ENCODE measurements at regions not wholly inside any gene's neighbourhood (a gene's known extent, or its start where the extent isn't known, plus 50 kb on each side); places are given as distances from the start of the nearest gene placed in this dataset.

DNA sequence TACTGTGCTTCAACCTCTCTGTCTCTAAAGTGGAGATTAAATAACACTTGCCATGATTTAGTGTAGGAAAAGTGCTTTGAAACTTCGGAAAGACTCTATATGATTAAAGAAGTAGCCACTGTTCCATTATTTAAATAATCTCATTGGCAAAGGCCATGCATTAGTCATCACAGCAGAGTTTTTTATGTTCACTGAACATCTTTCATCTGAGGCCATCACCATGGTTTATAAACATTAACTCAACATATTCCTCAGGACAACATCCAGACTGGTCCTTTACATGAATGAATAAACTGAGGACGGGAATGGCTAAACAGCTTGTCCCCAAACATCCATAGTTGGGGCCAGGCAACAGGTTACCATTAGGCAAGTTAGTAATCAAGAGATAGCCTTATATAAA lies 124.6 kb upstream of the FRMD6 start:
- DNase-seq (ENCODE audit: extremely low spot score), result no peak
- Histone ChIP-seq H3K36me3 (no peaks in the 10 kb centered on the region), H3K4me1 (peaks cover 0 to 17% (median 6%) of the 10 kb centered on the region in 4 donors), H3K4me3 (no peak overlapping the region), H3K27me3 (no peaks in the 10 kb centered on the region), H3K9me3 (no peaks in the 10 kb centered on the region), H3K27ac (replicated peaks in 1 of 4) (no peak overlapping the region)
- intact Hi-C loops (cut with DNase I), result no loop called here
- WGBS, result 56% methylated on average over 2 of the region's 2 CpGs
- TF ChIP-seq POLR2A (IDR thresholded peaks at IDR 0.05; ENCODE audit: low read depth), result no peak
- TF ChIP-seq POLR2AphosphoS5 (IDR thresholded peaks at IDR 0.05), result no peak
- no peak for TF ChIP-seq EP300 (IDR thresholded peaks at IDR 0.05)
- no peak for TF ChIP-seq CTCF (IDR thresholded peaks at IDR 0.05)

GRCh38 chr14:51529736-51530135 lies 122.0 kb upstream of the FRMD6 start:
- TF ChIP-seq POLR2AphosphoS5 (IDR thresholded peaks at IDR 0.05), result no peak
- TF ChIP-seq CTCF (IDR thresholded peaks at IDR 0.05), result no peak
- TF ChIP-seq POLR2A (IDR thresholded peaks at IDR 0.05; ENCODE audit: low read depth), result no peak
- TF ChIP-seq EP300 (IDR thresholded peaks at IDR 0.05), result no peak
- intact Hi-C loops (cut with DNase I), result no loop called here
- Histone ChIP-seq H3K36me3 (no peaks in the 10 kb centered on the region), H3K27me3 (no peaks in the 10 kb centered on the region), H3K4me3 (no peak overlapping the region), H3K27ac (replicated peaks in 1 of 4) (no peak overlapping the region), H3K9me3 (no peaks in the 10 kb centered on the region), H3K4me1 (peaks cover 0 to 17% (median 6%) of the 10 kb centered on the region in 4 donors)
- no peak for DNase-seq (ENCODE audit: extremely low spot score)
- 63% methylated on average over 1 of the region's 1 CpG for WGBS

GRCh38 chr14:51533160-51533559 lies 118.5 kb upstream of the FRMD6 start:
- peaks cover 0 to 3% (median 0%) of the 10 kb centered on the region in 4 donors for H3K9me3 ChIP-seq
- no peaks in the 10 kb centered on the region for H3K4me1 ChIP-seq
- H3K36me3 ChIP-seq, result no peaks in the 10 kb centered on the region
- TF ChIP-seq CTCF (IDR thresholded peaks at IDR 0.05) (no peak), POLR2A (IDR thresholded peaks at IDR 0.05; ENCODE audit: low read depth) (no peak), POLR2AphosphoS5 (IDR thresholded peaks at IDR 0.05) (no peak), EP300 (IDR thresholded peaks at IDR 0.05) (no peak)
- H3K4me3 ChIP-seq, result no peak overlapping the region
- H3K27me3 ChIP-seq, result no peaks in the 10 kb centered on the region
- intact Hi-C loops (cut with DNase I), result no loop called here
- H3K27ac ChIP-seq (replicated peaks in 1 of 4), result no peak overlapping the region
- WGBS, result 78% methylated on average over 2 of the region's 2 CpGs
- no peak for DNase-seq (ENCODE audit: extremely low spot score)

GRCh38 chr14:51533872-51534553 lies 117.7 kb upstream of the FRMD6 start:
- TF ChIP-seq EP300 (IDR thresholded peaks at IDR 0.05) (no peak), POLR2A (IDR thresholded peaks at IDR 0.05; ENCODE audit: low read depth) (no peak), POLR2AphosphoS5 (IDR thresholded peaks at IDR 0.05) (no peak), CTCF (IDR thresholded peaks at IDR 0.05) (no peak)
- WGBS, result 71% methylated on average over 3 of the region's 3 CpGs
- no peaks in the 10 kb centered on the region for H3K27me3 ChIP-seq
- peaks cover 0 to 3% (median 0%) of the 10 kb centered on the region in 4 donors for H3K9me3 ChIP-seq
- no peaks in the 10 kb centered on the region for H3K4me1 ChIP-seq
- intact Hi-C loops (cut with DNase I), result no loop called here
- H3K36me3 ChIP-seq, result no peaks in the 10 kb centered on the region
- H3K4me3 ChIP-seq, result no peak overlapping the region
- no peak overlapping the region for H3K27ac ChIP-seq (replicated peaks in 1 of 4)
- DNase-seq (ENCODE audit: extremely low spot score), result no peak

GRCh38 chr14:51534610-51535011 lies 117.1 kb upstream of the FRMD6 start:
- intact Hi-C loops (cut with DNase I), result no loop called here
- Histone ChIP-seq H3K4me1 (peaks cover 0 to 4% (median 3%) of the 10 kb centered on the region in 4 donors), H3K9me3 (peaks cover 0 to 3% (median 0%) of the 10 kb centered on the region in 4 donors), H3K27me3 (no peaks in the 10 kb centered on the region), H3K36me3 (no peaks in the 10 kb centered on the region), H3K27ac (replicated peaks in 1 of 4) (no peak overlapping the region), H3K4me3 (no peak overlapping the region)
- TF ChIP-seq POLR2A (IDR thresholded peaks at IDR 0.05; ENCODE audit: low read depth) (no peak), EP300 (IDR thresholded peaks at IDR 0.05) (no peak), POLR2AphosphoS5 (IDR thresholded peaks at IDR 0.05) (no peak), CTCF (IDR thresholded peaks at IDR 0.05) (no peak)
- 66% methylated on average over 4 of the region's 4 CpGs for WGBS
- no peak for DNase-seq (ENCODE audit: extremely low spot score)

Data from esophagus muscularis mucosa (tissue), 4 donors.